A549 (cell line): ENCODE measurements at regions not wholly inside any gene's neighbourhood (a gene's known extent, or its start where the extent isn't known, plus 50 kb on each side); places are given as distances from the start of the nearest gene placed in this dataset.

Experiments used
- BHLHE40 ChIP-seq: IDR thresholded peaks from 2 replicates; pipeline ENCODE4 v1.6.1; 2012; ENCODE audit warnings: low read depth, low read length, inconsistent platforms
- EHMT2 ChIP-seq: fragments of 200-600 bp; sonication (generic); IDR thresholded peaks from 2 replicates; pipeline ENCODE4 v1.6.1; 2016; ENCODE audit warnings: antibody characterized with exemption, low read depth, mild to moderate bottlenecking, moderate library complexity
- HMGXB4 ChIP-seq: fragments of 250-450 bp; sonication (Bioruptor Pico); IDR thresholded peaks from 2 replicates; pipeline ENCODE4 v1.5.0; 2021; ENCODE audit warnings: mild to moderate bottlenecking, moderate library complexity, borderline replicate concordance
- JUNB ChIP-seq: fragments of >200 bp; sonication (Bioruptor Twin); formaldehyde crosslinking; IDR thresholded peaks from 2 replicates; pipeline ENCODE4 v1.6.1; 2016
- KDM1A ChIP-seq: fragments of 200-600 bp; sonication (generic); IDR thresholded peaks from 2 replicates; pipeline ENCODE4 v1.6.1; 2016; ENCODE audit warnings: low read depth, mild to moderate bottlenecking
- MAX ChIP-seq: IDR thresholded peaks from 2 replicates; pipeline ENCODE4 v1.6.1; 2012
- POLR2A ChIP-seq: IDR thresholded peaks from 2 replicates; pipeline ENCODE4 v1.6.1; 2012; ENCODE audit warnings: mild to moderate bottlenecking, low read length
- POLR2AphosphoS2 ChIP-seq: conservative IDR thresholded peaks from 2 replicates; pipeline ENCODE4 v1.6.1; 2012; ENCODE audit warnings: low read length, improper control_type of control experiment, inconsistent platforms
- RAD21 ChIP-seq, 2 experiments: fragments of >200 bp in 1 of 2; sonication (Bioruptor Twin) in 1 of 2; formaldehyde crosslinking in 1 of 2; IDR thresholded peaks in 1 of 2; conservative IDR thresholded peaks in 1 of 2; 2 replicates in 1 of 2; 3 replicates in 1 of 2; pipeline ENCODE4 v1.6.1; 2012 to 2018; ENCODE audit warnings: inconsistent platforms in 1 of 2
- REST ChIP-seq: fragments of 200-600 bp; sonication (generic); IDR thresholded peaks from 2 replicates; pipeline ENCODE4 v1.6.1; 2016; ENCODE audit warnings: antibody characterized with exemption, mild to moderate bottlenecking, moderate library complexity
- TP53 ChIP-seq: fragments of 250-450 bp; sonication (Bioruptor Pico); IDR thresholded peaks from 2 replicates; pipeline ENCODE4 v1.5.0; 2021; ENCODE audit warnings: mild to moderate bottlenecking, moderate library complexity
- TF ChIP-seq, protein P1 (sequence below): fragments of >200 bp; sonication (Bioruptor Twin); formaldehyde crosslinking; IDR thresholded peaks from 3 replicates; pipeline ENCODE4 v1.5.1; 2016

- TF ChIP-seq, protein P1, sequence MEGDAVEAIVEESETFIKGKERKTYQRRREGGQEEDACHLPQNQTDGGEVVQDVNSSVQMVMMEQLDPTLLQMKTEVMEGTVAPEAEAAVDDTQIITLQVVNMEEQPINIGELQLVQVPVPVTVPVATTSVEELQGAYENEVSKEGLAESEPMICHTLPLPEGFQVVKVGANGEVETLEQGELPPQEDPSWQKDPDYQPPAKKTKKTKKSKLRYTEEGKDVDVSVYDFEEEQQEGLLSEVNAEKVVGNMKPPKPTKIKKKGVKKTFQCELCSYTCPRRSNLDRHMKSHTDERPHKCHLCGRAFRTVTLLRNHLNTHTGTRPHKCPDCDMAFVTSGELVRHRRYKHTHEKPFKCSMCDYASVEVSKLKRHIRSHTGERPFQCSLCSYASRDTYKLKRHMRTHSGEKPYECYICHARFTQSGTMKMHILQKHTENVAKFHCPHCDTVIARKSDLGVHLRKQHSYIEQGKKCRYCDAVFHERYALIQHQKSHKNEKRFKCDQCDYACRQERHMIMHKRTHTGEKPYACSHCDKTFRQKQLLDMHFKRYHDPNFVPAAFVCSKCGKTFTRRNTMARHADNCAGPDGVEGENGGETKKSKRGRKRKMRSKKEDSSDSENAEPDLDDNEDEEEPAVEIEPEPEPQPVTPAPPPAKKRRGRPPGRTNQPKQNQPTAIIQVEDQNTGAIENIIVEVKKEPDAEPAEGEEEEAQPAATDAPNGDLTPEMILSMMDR, result no peak
- TF ChIP-seq KDM1A (no peak), MAX (no peak), TP53 (CRISPR knock-in tag) (no peak), POLR2A (no peak), POLR2AphosphoS2 (no peak), JUNB (no peak), HMGXB4 (CRISPR knock-in tag) (no peak), BHLHE40 (no peak), REST (no peak), EHMT2 (no peak), RAD21 (conservative IDR thresholded peaks at IDR 0.05 in 1 of 2, IDR thresholded peaks at IDR 0.05 in 1 of 2) (no peak)
Observed at GRCh38 chr3:13132281-13132680, 59.1 kb upstream of the IQSEC1 start.
